NCI-H510A treated with DMSO at 0.1 percent for 48 hours (cell line): ENCODE measurements at regions not wholly inside any gene's neighbourhood (a gene's known extent, or its start where the extent isn't known, plus 50 kb on each side); places are given as distances from the start of the nearest gene placed in this dataset.

Experiments
- DNase-seq: peaks from one replicate; lab custom pipeline; 2025; lab: John Stamatoyannopoulos, UW

- no peak for DNase-seq
Observed at GRCh38 chr18:40559556-40559955, 1395.5 kb upstream of the PIK3C3 start.

GRCh38 chr18:40558706-40559392 lies 1396.2 kb upstream of the PIK3C3 start:
- no peak for DNase-seq

GRCh38 chr18:40555914-40556313 lies 1399.1 kb upstream of the PIK3C3 start:
- DNase-seq: no peak

- no peak for DNase-seq
Observed at GRCh38 chr18:40553029-40553428, 1402.0 kb upstream of the PIK3C3 start.

- no peak for DNase-seq
Observed at GRCh38 chr18:40546875-40547274, 1408.2 kb upstream of the PIK3C3 start.

- DNase-seq: no peak
Observed at GRCh38 chr18:40534723-40535122, 1420.3 kb upstream of the PIK3C3 start.

GRCh38 chr18:40532046-40532445 lies 1423.0 kb upstream of the PIK3C3 start:
- no peak for DNase-seq

GRCh38 chr18:40531051-40531450 lies 1424.0 kb upstream of the PIK3C3 start:
- DNase-seq: no peak

GRCh38 chr18:40529478-40529877 lies 1425.6 kb upstream of the PIK3C3 start:
- no peak for DNase-seq

- no peak for DNase-seq
Observed at GRCh38 chr18:40524881-40525280, 1430.2 kb upstream of the PIK3C3 start.

GRCh38 chr18:40523287-40523686 lies 1431.7 kb upstream of the PIK3C3 start:
- no peak for DNase-seq

- DNase-seq: no peak
Observed at GRCh38 chr18:40501026-40501425, 1454.0 kb upstream of the PIK3C3 start.

- no peak for DNase-seq
Observed at GRCh38 chr18:40494603-40495002, 1460.4 kb upstream of the PIK3C3 start.

- no peak for DNase-seq
Observed at GRCh38 chr18:40493316-40493715, 1461.7 kb upstream of the PIK3C3 start.

GRCh38 chr18:40489301-40489700 lies 1465.7 kb upstream of the PIK3C3 start:
- no peak for DNase-seq

- no peak for DNase-seq
Observed at GRCh38 chr18:40485318-40485717, 1469.7 kb upstream of the PIK3C3 start.

GRCh38 chr18:40473221-40474029 lies 1481.6 kb upstream of the PIK3C3 start:
- DNase-seq: no peak

- no peak for DNase-seq
Observed at GRCh38 chr18:40470723-40471122, 1484.3 kb upstream of the PIK3C3 start.

GRCh38 chr18:40469851-40470250 lies 1485.2 kb upstream of the PIK3C3 start:
- DNase-seq: no peak

GRCh38 chr18:40469316-40469715 lies 1485.7 kb upstream of the PIK3C3 start:
- DNase-seq: no peak

GRCh38 chr18:40464032-40464431 lies 1491.0 kb upstream of the PIK3C3 start:
- no peak for DNase-seq

- DNase-seq: no peak
Observed at GRCh38 chr18:40453903-40454302, 1501.1 kb upstream of the PIK3C3 start.

- DNase-seq: no peak
Observed at GRCh38 chr18:40452599-40452998, 1502.4 kb upstream of the PIK3C3 start.

GRCh38 chr18:40450751-40451150 lies 1504.3 kb upstream of the PIK3C3 start:
- DNase-seq: no peak
